ENCODE measurements at regions not wholly inside any gene's neighbourhood (a gene's known extent, or its start where the extent isn't known, plus 50 kb on each side); places are given as distances from the start of the nearest gene placed in this dataset.

GRCh38 chr6:33896391-33897188 lies 92.8 kb upstream of the MLN start:
- FAIRE-seq (no peak), DNase-seq (ENCODE audit: insufficient read length, low spot score) (no peak)
- TF ChIP-seq CTCF (IDR thresholded peaks at IDR 0.05; ENCODE audit: insufficient read depth, missing control alignments): no peak

GRCh38 chr6:33895988-33896387 lies 92.2 kb upstream of the MLN start:
- no peak for FAIRE-seq
- no peak for DNase-seq (ENCODE audit: insufficient read length, low spot score)
- no peak for TF ChIP-seq CTCF (IDR thresholded peaks at IDR 0.05; ENCODE audit: insufficient read depth, missing control alignments)

- TF ChIP-seq CTCF (IDR thresholded peaks at IDR 0.05; ENCODE audit: insufficient read depth, missing control alignments): no peak
- DNase-seq (ENCODE audit: insufficient read length, low spot score) (no peak), FAIRE-seq (no peak)
These were observed 91.5 kb upstream of the MLN start for GRCh38 chr6:33895296-33895695.

- no peak for FAIRE-seq
- no peak for DNase-seq (ENCODE audit: insufficient read length, low spot score)
- TF ChIP-seq CTCF (IDR thresholded peaks at IDR 0.05; ENCODE audit: insufficient read depth, missing control alignments): no peak
These were observed 90.6 kb upstream of the MLN start for GRCh38 chr6:33894438-33894837.

- DNase-seq (ENCODE audit: insufficient read length, low spot score) (no peak), FAIRE-seq (no peak)
- no peak for TF ChIP-seq CTCF (IDR thresholded peaks at IDR 0.05; ENCODE audit: insufficient read depth, missing control alignments)
These were observed 89.0 kb upstream of the MLN start for GRCh38 chr6:33892581-33893346.

GRCh38 chr6:33888664-33889200 lies 84.9 kb upstream of the MLN start:
- FAIRE-seq (no peak), DNase-seq (ENCODE audit: insufficient read length, low spot score) (no peak)

More at GRCh38 chr6:33888664-33889200, 84.9 kb upstream of the MLN start:
- no peak for TF ChIP-seq CTCF (IDR thresholded peaks at IDR 0.05; ENCODE audit: insufficient read depth, missing control alignments)
